ENCODE measurements at regions not wholly inside any gene's neighbourhood (a gene's known extent, or its start where the extent isn't known, plus 50 kb on each side); places are given as distances from the start of the nearest gene placed in this dataset.
A peak's percentile ranks its signal among the peaks of the same experiment; 100 is the strongest.
"Not testable (repeated sequence)": the region's sequence is repeated elsewhere in the genome, so short reads cannot be mapped to it uniquely, and the experiment has no call there.

GRCh38 chr1:171397851-171398469, 84.0 kb downstream of the FMO4 start:
- intact Hi-C loops (cut with DNase I; ENCODE audit: low total_unique reads) = no loop called here
- H3K27me3 ChIP-seq = no peaks in the 10 kb centered on the region
- H3K36me3 ChIP-seq = no peaks in the 10 kb centered on the region
- no peaks in the 10 kb centered on the region for H3K9me3 ChIP-seq
- no peak overlapping the region for H3K27ac ChIP-seq
- no peak for TF ChIP-seq CTCF (IDR thresholded peaks at IDR 0.05)
- peaks cover 0 to 2% (median under 1%) of the 10 kb centered on the region in 4 donors for H3K4me1 ChIP-seq
- H3K4me3 ChIP-seq = no peak overlapping the region
- no peak for DNase-seq

GRCh38 chr1:171403393-171403792, 81.9 kb upstream of the PRRC2C start:
- intact Hi-C loops (cut with DNase I; ENCODE audit: low total_unique reads) = loop anchor here (5.0 to 10.0 kb wide), 2 partner anchors 89 to 134 kb away; partner anchors contain the start of gene FMO4
- Histone ChIP-seq H3K27ac (peak overlapping the region; percentile 48 to 49), H3K36me3 (no peaks in the 10 kb centered on the region), H3K4me1 (peaks cover 0 to 15% (median 9%) of the 10 kb centered on the region in 4 donors), H3K9me3 (no peaks in the 10 kb centered on the region), H3K4me3 (no peak overlapping the region), H3K27me3 (no peaks in the 10 kb centered on the region)
- DNase-seq = no peak
- no peak for TF ChIP-seq CTCF (IDR thresholded peaks at IDR 0.05)

GRCh38 chr1:171405391-171405714, 80.0 kb upstream of the PRRC2C start:
- intact Hi-C loops (cut with DNase I; ENCODE audit: low total_unique reads) = loop anchor here (10.0 kb wide), 1 partner anchor 91 kb away; the partner anchor contains the start of gene FMO4
- no peaks in the 10 kb centered on the region for H3K36me3 ChIP-seq
- no peaks in the 10 kb centered on the region for H3K27me3 ChIP-seq
- H3K4me1 ChIP-seq = peaks cover 0 to 15% (median 9%) of the 10 kb centered on the region in 4 donors
- no peak for TF ChIP-seq CTCF (IDR thresholded peaks at IDR 0.05)
- H3K4me3 ChIP-seq = no peak overlapping the region
- H3K27ac ChIP-seq = no peak overlapping the region
- no peaks in the 10 kb centered on the region for H3K9me3 ChIP-seq
- DNase-seq = no peak

- DNase-seq; H3K27me3 ChIP-seq; H3K9me3 ChIP-seq; H3K4me1 ChIP-seq; H3K36me3 ChIP-seq; H3K4me3 ChIP-seq; intact Hi-C loops (cut with DNase I; ENCODE audit: low total_unique reads); H3K27ac ChIP-seq: not testable (repeated sequence)
Measured at GRCh38 chr1:171413557-171413956, 71.8 kb upstream of the PRRC2C start.

- intact Hi-C loops (cut with DNase I; ENCODE audit: low total_unique reads) = no loop called here
- no peak for TF ChIP-seq CTCF (IDR thresholded peaks at IDR 0.05)
- Histone ChIP-seq H3K9me3 (no peaks in the 10 kb centered on the region), H3K27ac (no peak overlapping the region), H3K4me3 (no peak overlapping the region), H3K4me1 (no peaks in the 10 kb centered on the region), H3K36me3 (no peaks in the 10 kb centered on the region), H3K27me3 (no peaks in the 10 kb centered on the region)
- DNase-seq = no peak
Measured at GRCh38 chr1:171418546-171418945, 66.8 kb upstream of the PRRC2C start.

GRCh38 chr1:171420810-171421209, 64.5 kb upstream of the PRRC2C start:
- no peak overlapping the region for H3K27ac ChIP-seq

More at GRCh38 chr1:171420810-171421209, 64.5 kb upstream of the PRRC2C start:
- DNase-seq = no peak
- intact Hi-C loops (cut with DNase I; ENCODE audit: low total_unique reads) = no loop called here
- Histone ChIP-seq H3K9me3 (no peaks in the 10 kb centered on the region), H3K4me1 (no peaks in the 10 kb centered on the region), H3K36me3 (no peaks in the 10 kb centered on the region), H3K4me3 (no peak overlapping the region), H3K27me3 (no peaks in the 10 kb centered on the region)
- no peak for TF ChIP-seq CTCF (IDR thresholded peaks at IDR 0.05)
